HepG2 (cell line): ENCODE measurements at regions not wholly inside any gene's neighbourhood (a gene's known extent, or its start where the extent isn't known, plus 50 kb on each side); places are given as distances from the start of the nearest gene placed in this dataset.

Experiments used
- ATAC-seq: fragments of 200-7000 bp; cut with Tn5 transposase; 3 replicates; pipeline ENCODE4 v1.9.1; 2020; ENCODE audit warnings: mild to moderate bottlenecking, moderate library complexity
- BruUV-seq: library from RNA; stranded (reverse); fragments of 400-500 nt; replicated peaks from 2 replicates; lab custom pipeline; 2021; lab: Mats Ljungman, UMichigan
- CTCF ChIA-PET: fragments of 300-600 bp; formaldehyde crosslinking; extraction: SDS; loops from one replicate; lab custom pipeline; 2021; ENCODE audit warnings: low total read pairs, inconsistent platforms, low intra/inter-chr PET ratio; lab: Yijun Ruan, JAX
- POLR2A ChIA-PET: fragments of 350-600 bp; sonication (Branson Sonifier 250); formaldehyde crosslinking; loops from one replicate; lab custom pipeline; 2020; ENCODE audit warnings: antibody characterized with exemption, inconsistent platforms; lab: Yijun Ruan, JAX
- DNase-seq: peaks from one replicate; pipeline ENCODE4 v3.0.0-alpha.2; 2015; ENCODE audit warnings: low spot score
- FAIRE-seq: peaks from 3 replicates; lab custom pipeline; 2011; peaks lifted over from hg19 to GRCh38; lab: Jason Lieb, UNC
- H2AFZ ChIP-seq: one replicate; pipeline ENCODE4 v1.6.1; 2011; ENCODE audit warnings: low read length, inconsistent platforms
- H3K27ac ChIP-seq: fragments of 300-600 bp; 3 replicates; pipeline ENCODE4 v1.8.0; 2011; ENCODE audit warnings: mixed run types, mild to moderate bottlenecking, mixed read lengths, low read length, inconsistent platforms; ENCODE audit not compliant: insufficient read depth; ENCODE audit errors: extremely low read length
- H3K27me3 ChIP-seq, 2 experiments: fragments of 200-600 bp in 1 of 2; 2 replicates in 1 of 2; 3 replicates in 1 of 2; pipeline versions ENCODE4 v1.6.0 to v1.8.0; 2011; ENCODE audit warnings: low read length in 2 of 2, mild to moderate bottlenecking in 2 of 2, moderate library complexity in 2 of 2, inconsistent platforms in 1 of 2; ENCODE audit not compliant: insufficient read depth in 2 of 2, control insufficient read depth in 1 of 2
- H3K36me3 ChIP-seq, 2 experiments: fragments of 200-600 bp in 1 of 2; replicated peaks in 1 of 2; 2 replicates in 1 of 2; 3 replicates in 1 of 2; pipeline versions ENCODE4 v1.5.1 to v1.8.0; 2011; ENCODE audit warnings: low read length in 2 of 2, inconsistent platforms in 1 of 2; ENCODE audit not compliant: insufficient read depth in 2 of 2, control insufficient read depth in 1 of 2
- H3K4me1 ChIP-seq: 2 replicates; pipeline ENCODE4 v1.5.1; 2012; ENCODE audit warnings: low read length, inconsistent platforms; ENCODE audit not compliant: insufficient read depth
- H3K4me2 ChIP-seq: 2 replicates; pipeline ENCODE4 v1.6.0; 2011; ENCODE audit warnings: low read depth, low read length, inconsistent platforms
- H3K4me3 ChIP-seq, 3 experiments: fragments of 200-600 bp in 1 of 3; sonication (generic), shearing (Covaris generic) in 1 of 3; replicated peaks in 1 of 3; 2 replicates each; pipeline ENCODE4 v1.5.1; 2011 to 2016; ENCODE audit warnings: low read length in 3 of 3, inconsistent platforms in 2 of 3, low read depth in 2 of 3, mild to moderate bottlenecking in 2 of 3, control low read depth in 1 of 3, mixed read lengths in 1 of 3; ENCODE audit not compliant: insufficient read depth in 1 of 3
- H3K79me2 ChIP-seq: one replicate; pipeline ENCODE4 v1.6.1; 2011; ENCODE audit warnings: low read length, inconsistent platforms; ENCODE audit not compliant: insufficient read depth
- H3K9ac ChIP-seq: 2 replicates; pipeline ENCODE4 v1.6.0; 2011; ENCODE audit warnings: mild to moderate bottlenecking, low read depth, low read length, inconsistent platforms; ENCODE audit not compliant: insufficient read depth
- H3K9me3 ChIP-seq: 2 replicates; pipeline ENCODE4 v1.5.1; 2012; ENCODE audit warnings: mild to moderate bottlenecking, low read length
- H4K20me1 ChIP-seq: 2 replicates; pipeline ENCODE4 v1.6.0; 2011; ENCODE audit warnings: inconsistent platforms, mild to moderate bottlenecking, low read length, moderate library complexity; ENCODE audit not compliant: insufficient read depth
- CHD2 ChIP-seq: IDR thresholded peaks from 2 replicates; pipeline ENCODE4 v1.6.1; 2011; ENCODE audit warnings: low read depth, low read length, improper control_type of control experiment
- CSRNP1 ChIP-seq: sonication (generic); formaldehyde crosslinking; IDR thresholded peaks from 2 replicates; pipeline ENCODE4 v1.8.1; 2023; ENCODE audit warnings: mild to moderate bottlenecking, missing genetic modification reagents
- MAFF ChIP-seq: IDR thresholded peaks from 2 replicates; pipeline ENCODE4 v1.6.1; 2011; ENCODE audit warnings: low read depth, low read length, improper control_type of control experiment
- NFE2 ChIP-seq: sonication (generic); formaldehyde crosslinking; IDR thresholded peaks from 2 replicates; pipeline ENCODE4 v1.4.0; 2020; ENCODE audit warnings: missing genetic modification reagents
- NFIC ChIP-seq: IDR thresholded peaks from 2 replicates; pipeline ENCODE4 v1.6.1; 2012; ENCODE audit warnings: mild to moderate bottlenecking, low read length, inconsistent platforms
- NFYB ChIP-seq: sonication (generic); formaldehyde crosslinking; IDR thresholded peaks from 2 replicates; pipeline ENCODE4 v1.4.0; 2020; ENCODE audit warnings: missing genetic modification reagents
- SRF ChIP-seq: IDR thresholded peaks from 2 replicates; pipeline ENCODE4 v1.6.1; 2011; ENCODE audit warnings: mild to moderate bottlenecking, low read depth, low read length, moderate library complexity
- U2AF2 ChIP-seq: fragments of 200-400 bp; formaldehyde crosslinking; IDR thresholded peaks from 2 replicates; pipeline ENCODE4 v1.6.1; 2017; ENCODE audit warnings: low read depth, mild to moderate bottlenecking, low read length
- WIZ ChIP-seq: sonication (generic); formaldehyde crosslinking; IDR thresholded peaks from 2 replicates; pipeline ENCODE4 v1.5.1; 2020; ENCODE audit warnings: mild to moderate bottlenecking, missing genetic modification reagents
- ZBTB4 ChIP-seq: sonication (generic); formaldehyde crosslinking; IDR thresholded peaks from 2 replicates; pipeline ENCODE4 v1.4.0; 2020; ENCODE audit warnings: missing genetic modification reagents, mild to moderate bottlenecking, borderline replicate concordance
- ZMYM3 ChIP-seq: sonication (generic); formaldehyde crosslinking; IDR thresholded peaks from 2 replicates; pipeline ENCODE4 v1.5.1; 2020; ENCODE audit warnings: mild to moderate bottlenecking, missing genetic modification reagents
- WGBS: methylation state at CpG from one replicate; pipeline ENCODE4 v1.1.6; 2017; ENCODE audit warnings: low lambda C conversion rate; 5-methylcytosine and 5-hydroxymethylcytosine counted together
- in situ Hi-C: cut with HindIII; loops from 2 replicates; pipeline ENCODE4 v1.10.0; 2017; ENCODE audit warnings: low pct_unique_long_range_greater_than_20kb; ENCODE audit not compliant: extremely low pct_ligation_motif_present
- intact Hi-C: fragments of 100-400 bp; cut with micrococcal nuclease; formaldehyde crosslinking; loops from one replicate; pipeline ENCODE4 v1.10.0; 2022; ENCODE audit not compliant: unreplicated experiment
- TF ChIP-seq, protein P1 (sequence below): sonication (generic); formaldehyde crosslinking; IDR thresholded peaks from 2 replicates; pipeline ENCODE4 v1.5.0; 2020; ENCODE audit warnings: missing genetic modification reagents

GRCh38 chr2:190584980-190585661, 50.6 kb upstream of the NEMP2 start:
- ATAC-seq = no peak
- CTCF ChIA-PET = no interaction called here

More at GRCh38 chr2:190584980-190585661, 50.6 kb upstream of the NEMP2 start:
- Histone ChIP-seq H3K4me3 (no peak overlapping the region), H4K20me1 (no peaks in the 10 kb centered on the region), H3K36me3 (no peaks in the 10 kb centered on the region), H3K27ac (no peak overlapping the region), H3K9ac (no peak overlapping the region), H3K4me1 (peaks cover 8% of the 10 kb centered on the region), H2AFZ (no peak overlapping the region), H3K79me2 (no peaks in the 10 kb centered on the region), H3K4me2 (no peak overlapping the region), H3K27me3 (no peaks in the 10 kb centered on the region), H3K9me3 (no peaks in the 10 kb centered on the region)
- no TSS peak for BruUV-seq
- no peak for FAIRE-seq
- 29% methylated on average over 2 of the region's 2 CpGs for WGBS
- POLR2A ChIA-PET = no interaction called here
- intact Hi-C loops = no loop called here
- DNase-seq = no peak
- in situ Hi-C loops = no loop called here
- TF ChIP-seq MAFF = no peak
- no peak for TF ChIP-seq CSRNP1 (CRISPR knock-in tag)
- no peak for TF ChIP-seq ZBTB4 (CRISPR knock-in tag)
- no peak for TF ChIP-seq WIZ
- TF ChIP-seq NFIC = no peak
- TF ChIP-seq NFYB = no peak
- TF ChIP-seq U2AF2 = no peak
- TF ChIP-seq ZMYM3 (CRISPR knock-in tag) = no peak
- no peak for TF ChIP-seq NFE2 (CRISPR knock-in tag)
- TF ChIP-seq SRF = no peak
- TF ChIP-seq, protein P1, sequence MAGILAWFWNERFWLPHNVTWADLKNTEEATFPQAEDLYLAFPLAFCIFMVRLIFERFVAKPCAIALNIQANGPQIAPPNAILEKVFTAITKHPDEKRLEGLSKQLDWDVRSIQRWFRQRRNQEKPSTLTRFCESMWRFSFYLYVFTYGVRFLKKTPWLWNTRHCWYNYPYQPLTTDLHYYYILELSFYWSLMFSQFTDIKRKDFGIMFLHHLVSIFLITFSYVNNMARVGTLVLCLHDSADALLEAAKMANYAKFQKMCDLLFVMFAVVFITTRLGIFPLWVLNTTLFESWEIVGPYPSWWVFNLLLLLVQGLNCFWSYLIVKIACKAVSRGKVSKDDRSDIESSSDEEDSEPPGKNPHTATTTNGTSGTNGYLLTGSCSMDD = no peak
- no peak for TF ChIP-seq CHD2
- TF ChIP-seq, all 625 proteins: peak for 0
